SK-N-SH treated with all-trans-retinoic acid at 6 μM for 48 hours (cell line): ENCODE measurements at regions not wholly inside any gene's neighbourhood (a gene's known extent, or its start where the extent isn't known, plus 50 kb on each side); places are given as distances from the start of the nearest gene placed in this dataset.

Experiments used
- ATAC-seq: fragments of 200-7000 bp; cut with Tn5 transposase; 3 replicates; pipeline ENCODE4 v1.9.1; 2020; ENCODE audit warnings: mild to moderate bottlenecking, moderate library complexity
- ARNTL ChIP-seq: fragments of 450-650 bp; formaldehyde crosslinking; IDR thresholded peaks from 2 replicates; pipeline ENCODE4 v1.5.0; 2020; ENCODE audit warnings: low read depth, mild to moderate bottlenecking, moderate library complexity, borderline replicate concordance
- BACH2 ChIP-seq: fragments of 250-450 bp; sonication (Bioruptor Pico); IDR thresholded peaks from 2 replicates; pipeline ENCODE4 v1.9.0; 2021; ENCODE audit warnings: mild to moderate bottlenecking, borderline replicate concordance
- CSDC2 ChIP-seq: fragments of 250-450 bp; sonication (Bioruptor Pico); IDR thresholded peaks from 2 replicates; pipeline ENCODE4 v1.5.0; 2020; ENCODE audit warnings: mild to moderate bottlenecking, moderate library complexity
- ESRRG ChIP-seq: fragments of 250-450 bp; sonication (Bioruptor Pico); IDR thresholded peaks from 2 replicates; pipeline ENCODE4 v1.6.1; 2021; ENCODE audit warnings: mild to moderate bottlenecking
- GLIS3 ChIP-seq: fragments of 250-450 bp; sonication (Bioruptor Pico); IDR thresholded peaks from 2 replicates; pipeline ENCODE4 v1.5.0; 2020; ENCODE audit warnings: mild to moderate bottlenecking, moderate library complexity
- ISL1 ChIP-seq: fragments of 250-450 bp; sonication (Bioruptor Pico); IDR thresholded peaks from 2 replicates; pipeline ENCODE4 v2.1.2; 2022; ENCODE audit warnings: mild to moderate bottlenecking, moderate library complexity
- OSR1 ChIP-seq: fragments of 250-450 bp; sonication (Bioruptor Pico); IDR thresholded peaks from 2 replicates; pipeline ENCODE4 v1.8.0; 2022; ENCODE audit warnings: moderate library complexity, mild to moderate bottlenecking, inconsistent platforms
- RARB ChIP-seq: fragments of 250-450 bp; sonication (Bioruptor Pico); IDR thresholded peaks from 2 replicates; pipeline ENCODE4 v1.8.0; 2021; ENCODE audit warnings: mild to moderate bottlenecking, moderate library complexity
- SNAI2 ChIP-seq: fragments of 250-450 bp; sonication (Bioruptor Pico); IDR thresholded peaks from 2 replicates; pipeline ENCODE4 v1.5.0; 2020; ENCODE audit warnings: mild to moderate bottlenecking, moderate library complexity
- TCF4 ChIP-seq: fragments of 250-450 bp; sonication (Bioruptor Pico); IDR thresholded peaks from 2 replicates; pipeline ENCODE4 v1.8.0; 2021; ENCODE audit warnings: mild to moderate bottlenecking, moderate library complexity, borderline replicate concordance
- TOX ChIP-seq: fragments of 250-450 bp; sonication (Bioruptor Pico); IDR thresholded peaks from 2 replicates; pipeline ENCODE4 v1.8.0; 2021; ENCODE audit warnings: mild to moderate bottlenecking, moderate library complexity, borderline replicate concordance
- ZFP3 ChIP-seq: fragments of 250-450 bp; sonication (Bioruptor Pico); IDR thresholded peaks from 2 replicates; pipeline ENCODE4 v1.5.0; 2020; ENCODE audit warnings: mild to moderate bottlenecking, moderate library complexity
- ZFP30 ChIP-seq: fragments of 450-650 bp; formaldehyde crosslinking; IDR thresholded peaks from 2 replicates; pipeline ENCODE4 v1.5.0; 2022; ENCODE audit warnings: mild to moderate bottlenecking, moderate library complexity
- ZNF565 ChIP-seq: fragments of 450-650 bp; formaldehyde crosslinking; conservative IDR thresholded peaks from 2 replicates; pipeline ENCODE4 v1.5.0; 2020; ENCODE audit warnings: low read depth, mild to moderate bottlenecking, moderate library complexity
- ZNF70 ChIP-seq: fragments of 450-650 bp; formaldehyde crosslinking; IDR thresholded peaks from 2 replicates; pipeline ENCODE4 v1.5.0; 2020; ENCODE audit warnings: mild to moderate bottlenecking, moderate library complexity
- TF ChIP-seq, protein P1 (sequence below): fragments of 250-450 bp; sonication (Bioruptor Pico); IDR thresholded peaks from 2 replicates; pipeline ENCODE4 v1.5.0; 2020; ENCODE audit warnings: mild to moderate bottlenecking, moderate library complexity
- TF ChIP-seq, protein P2 (sequence below): fragments of 250-450 bp; sonication (Bioruptor Pico); IDR thresholded peaks from 2 replicates; pipeline ENCODE4 v1.5.1; 2020; ENCODE audit warnings: low read depth, mild to moderate bottlenecking, moderate library complexity
- TF ChIP-seq, protein P3 (sequence below): fragments of 250-450 bp; sonication (Bioruptor Pico); IDR thresholded peaks from 2 replicates; pipeline ENCODE4 v1.8.0; 2020; ENCODE audit warnings: mild to moderate bottlenecking, moderate library complexity, borderline replicate concordance
- TF ChIP-seq, protein P4 (sequence below): fragments of 250-450 bp; sonication (Bioruptor Pico); IDR thresholded peaks from 2 replicates; pipeline ENCODE4 v1.5.1; 2021; ENCODE audit warnings: mild to moderate bottlenecking, moderate library complexity

DNA sequence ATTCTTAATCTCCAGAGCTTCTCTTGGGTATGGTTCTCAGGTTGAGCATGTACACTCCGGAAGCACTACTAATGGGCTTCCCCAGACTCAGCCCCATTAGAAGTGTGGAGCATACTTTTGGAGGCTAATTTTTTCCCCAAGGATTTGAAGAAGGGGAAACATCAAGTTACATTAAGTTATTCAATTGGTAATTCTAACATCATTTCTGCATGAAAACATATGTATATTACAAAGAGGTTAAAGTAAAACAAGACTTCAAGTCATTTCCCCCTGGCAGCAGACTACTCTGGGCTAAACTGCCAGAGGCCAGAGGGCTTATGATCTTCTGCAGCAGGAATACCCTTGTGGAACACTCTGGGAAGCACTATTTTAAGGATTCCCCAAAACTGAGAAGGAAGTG lies 227.7 kb upstream of the STK17B start:
- no peak for ATAC-seq
- no peak for TF ChIP-seq TCF4
- TF ChIP-seq OSR1 (CRISPR knock-in tag) = no peak
- no peak for TF ChIP-seq SNAI2 (CRISPR knock-in tag)
- TF ChIP-seq ESRRG (CRISPR knock-in tag) = no peak

DNA sequence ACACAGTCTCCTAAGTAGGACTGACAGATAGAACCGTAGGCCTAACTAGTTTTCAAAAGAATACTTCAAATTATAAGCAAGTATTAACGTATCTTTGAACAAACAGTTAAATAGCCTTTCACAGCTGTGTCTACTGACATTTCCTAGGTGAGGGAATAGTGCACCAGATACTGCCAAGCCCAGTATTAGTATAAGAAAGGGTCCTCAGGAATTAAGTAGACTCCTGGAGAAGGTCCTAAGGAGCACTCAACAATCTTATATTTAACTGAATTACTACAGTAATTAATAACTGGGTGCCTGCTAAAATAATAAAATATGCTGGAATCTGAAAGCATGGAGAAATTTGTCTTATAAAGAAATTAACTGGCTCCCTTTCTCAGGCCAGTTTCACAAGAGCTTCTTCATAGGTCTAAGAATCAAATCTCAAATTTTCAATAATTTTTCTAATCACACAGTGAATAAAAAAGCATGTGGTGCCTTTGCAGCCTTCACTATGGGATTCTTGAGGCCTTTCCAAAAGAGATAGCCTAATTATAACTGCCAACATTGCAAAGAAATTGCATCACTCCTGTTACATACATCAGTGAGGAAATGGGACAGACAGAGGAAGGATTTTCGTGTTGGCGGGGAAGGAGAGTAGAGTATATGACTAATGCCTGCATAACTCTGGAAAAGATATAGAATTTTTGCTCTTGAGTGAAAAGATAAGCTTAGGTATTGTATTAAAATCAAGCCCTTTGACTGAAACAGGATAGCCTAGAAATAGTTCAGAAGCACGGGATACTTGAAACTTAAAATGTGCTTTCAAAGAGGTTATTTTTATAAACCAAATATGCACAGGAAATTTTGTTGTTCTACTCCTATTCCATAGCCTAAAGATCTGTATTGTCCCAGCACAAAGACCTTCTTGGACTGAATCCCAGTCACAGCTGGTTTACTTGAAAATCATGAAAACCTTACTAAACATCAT lies 228.6 kb upstream of the STK17B start:
- ATAC-seq = peak; percentile 88
- TF ChIP-seq, protein P1, sequence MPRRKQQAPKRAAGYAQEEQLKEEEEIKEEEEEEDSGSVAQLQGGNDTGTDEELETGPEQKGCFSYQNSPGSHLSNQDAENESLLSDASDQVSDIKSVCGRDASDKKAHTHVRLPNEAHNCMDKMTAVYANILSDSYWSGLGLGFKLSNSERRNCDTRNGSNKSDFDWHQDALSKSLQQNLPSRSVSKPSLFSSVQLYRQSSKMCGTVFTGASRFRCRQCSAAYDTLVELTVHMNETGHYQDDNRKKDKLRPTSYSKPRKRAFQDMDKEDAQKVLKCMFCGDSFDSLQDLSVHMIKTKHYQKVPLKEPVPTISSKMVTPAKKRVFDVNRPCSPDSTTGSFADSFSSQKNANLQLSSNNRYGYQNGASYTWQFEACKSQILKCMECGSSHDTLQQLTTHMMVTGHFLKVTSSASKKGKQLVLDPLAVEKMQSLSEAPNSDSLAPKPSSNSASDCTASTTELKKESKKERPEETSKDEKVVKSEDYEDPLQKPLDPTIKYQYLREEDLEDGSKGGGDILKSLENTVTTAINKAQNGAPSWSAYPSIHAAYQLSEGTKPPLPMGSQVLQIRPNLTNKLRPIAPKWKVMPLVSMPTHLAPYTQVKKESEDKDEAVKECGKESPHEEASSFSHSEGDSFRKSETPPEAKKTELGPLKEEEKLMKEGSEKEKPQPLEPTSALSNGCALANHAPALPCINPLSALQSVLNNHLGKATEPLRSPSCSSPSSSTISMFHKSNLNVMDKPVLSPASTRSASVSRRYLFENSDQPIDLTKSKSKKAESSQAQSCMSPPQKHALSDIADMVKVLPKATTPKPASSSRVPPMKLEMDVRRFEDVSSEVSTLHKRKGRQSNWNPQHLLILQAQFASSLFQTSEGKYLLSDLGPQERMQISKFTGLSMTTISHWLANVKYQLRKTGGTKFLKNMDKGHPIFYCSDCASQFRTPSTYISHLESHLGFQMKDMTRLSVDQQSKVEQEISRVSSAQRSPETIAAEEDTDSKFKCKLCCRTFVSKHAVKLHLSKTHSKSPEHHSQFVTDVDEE = peak; percentile 45; the same call in 1 of the 2 replicates
- peak; percentile 88 for TF ChIP-seq ISL1 (CRISPR knock-in tag)
- TF ChIP-seq CSDC2 = no peak
- TF ChIP-seq, protein P2, sequence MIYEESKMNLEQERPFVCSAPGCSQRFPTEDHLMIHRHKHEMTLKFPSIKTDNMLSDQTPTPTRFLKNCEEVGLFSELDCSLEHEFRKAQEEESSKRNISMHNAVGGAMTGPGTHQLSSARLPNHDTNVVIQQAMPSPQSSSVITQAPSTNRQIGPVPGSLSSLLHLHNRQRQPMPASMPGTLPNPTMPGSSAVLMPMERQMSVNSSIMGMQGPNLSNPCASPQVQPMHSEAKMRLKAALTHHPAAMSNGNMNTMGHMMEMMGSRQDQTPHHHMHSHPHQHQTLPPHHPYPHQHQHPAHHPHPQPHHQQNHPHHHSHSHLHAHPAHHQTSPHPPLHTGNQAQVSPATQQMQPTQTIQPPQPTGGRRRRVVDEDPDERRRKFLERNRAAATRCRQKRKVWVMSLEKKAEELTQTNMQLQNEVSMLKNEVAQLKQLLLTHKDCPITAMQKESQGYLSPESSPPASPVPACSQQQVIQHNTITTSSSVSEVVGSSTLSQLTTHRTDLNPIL (CRISPR knock-in tag) = peak; percentile 80

DNA sequence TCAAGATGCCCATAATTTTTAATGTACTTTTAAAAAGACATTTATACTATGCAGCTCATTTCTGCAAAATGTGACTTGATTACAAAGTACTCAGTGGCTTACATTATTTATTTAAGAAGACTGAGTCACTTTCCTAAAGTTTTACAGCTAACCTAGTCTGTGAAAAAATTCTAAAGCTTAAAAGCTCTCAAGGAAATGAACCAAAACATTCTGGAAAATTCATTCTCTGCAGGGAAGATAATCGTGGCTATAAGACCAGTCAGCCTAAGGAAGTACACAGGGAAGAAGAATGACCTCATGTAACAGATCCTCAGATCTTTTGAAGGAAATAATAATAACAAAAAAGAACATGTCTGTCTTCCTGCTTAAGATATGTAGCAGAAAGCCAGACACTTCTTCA lies 232.1 kb upstream of the STK17B start:
- no peak for TF ChIP-seq ZFP30 (CRISPR knock-in tag)
- no peak for TF ChIP-seq ZFP3 (CRISPR knock-in tag)
- peak; percentile 55 for TF ChIP-seq ISL1 (CRISPR knock-in tag)
- no peak for TF ChIP-seq ZNF70 (CRISPR knock-in tag)
- TF ChIP-seq TOX (CRISPR knock-in tag) = no peak
- TF ChIP-seq, protein P3, sequence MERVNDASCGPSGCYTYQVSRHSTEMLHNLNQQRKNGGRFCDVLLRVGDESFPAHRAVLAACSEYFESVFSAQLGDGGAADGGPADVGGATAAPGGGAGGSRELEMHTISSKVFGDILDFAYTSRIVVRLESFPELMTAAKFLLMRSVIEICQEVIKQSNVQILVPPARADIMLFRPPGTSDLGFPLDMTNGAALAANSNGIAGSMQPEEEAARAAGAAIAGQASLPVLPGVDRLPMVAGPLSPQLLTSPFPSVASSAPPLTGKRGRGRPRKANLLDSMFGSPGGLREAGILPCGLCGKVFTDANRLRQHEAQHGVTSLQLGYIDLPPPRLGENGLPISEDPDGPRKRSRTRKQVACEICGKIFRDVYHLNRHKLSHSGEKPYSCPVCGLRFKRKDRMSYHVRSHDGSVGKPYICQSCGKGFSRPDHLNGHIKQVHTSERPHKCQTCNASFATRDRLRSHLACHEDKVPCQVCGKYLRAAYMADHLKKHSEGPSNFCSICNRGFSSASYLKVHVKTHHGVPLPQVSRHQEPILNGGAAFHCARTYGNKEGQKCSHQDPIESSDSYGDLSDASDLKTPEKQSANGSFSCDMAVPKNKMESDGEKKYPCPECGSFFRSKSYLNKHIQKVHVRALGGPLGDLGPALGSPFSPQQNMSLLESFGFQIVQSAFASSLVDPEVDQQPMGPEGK (CRISPR knock-in tag) = no peak
- TF ChIP-seq ZNF565 = no peak
- no peak for TF ChIP-seq RARB (CRISPR knock-in tag)
- TF ChIP-seq, all 23 proteins: peak for 1
- ATAC-seq = peak; percentile 24

DNA sequence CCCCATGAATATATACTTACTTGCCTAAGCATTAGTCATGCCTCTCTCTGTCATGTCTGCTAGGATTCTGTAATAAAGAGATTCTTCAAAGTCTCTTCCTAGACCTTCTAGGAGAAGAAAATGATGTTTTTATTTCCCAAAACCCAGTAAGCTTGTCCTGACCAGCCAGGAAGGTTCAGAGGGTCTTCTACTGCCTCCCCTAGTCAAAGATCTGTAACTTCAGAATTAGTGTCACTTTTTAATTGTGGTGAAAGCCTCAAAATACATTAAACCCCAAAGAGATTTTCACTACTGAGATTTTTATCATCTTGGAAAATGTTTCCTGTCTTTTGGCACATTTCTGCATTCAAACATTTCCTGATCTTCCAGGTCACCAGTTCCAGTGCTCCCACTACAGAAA lies 232.9 kb upstream of the STK17B start:
- 0 out of 3 replicates have a peak, but pooled peaks have one; percentile 4 for ATAC-seq
- TF ChIP-seq BACH2 (CRISPR knock-in tag) (no peak), ZFP30 (CRISPR knock-in tag) (no peak), ISL1 (CRISPR knock-in tag) (no peak)

DNA sequence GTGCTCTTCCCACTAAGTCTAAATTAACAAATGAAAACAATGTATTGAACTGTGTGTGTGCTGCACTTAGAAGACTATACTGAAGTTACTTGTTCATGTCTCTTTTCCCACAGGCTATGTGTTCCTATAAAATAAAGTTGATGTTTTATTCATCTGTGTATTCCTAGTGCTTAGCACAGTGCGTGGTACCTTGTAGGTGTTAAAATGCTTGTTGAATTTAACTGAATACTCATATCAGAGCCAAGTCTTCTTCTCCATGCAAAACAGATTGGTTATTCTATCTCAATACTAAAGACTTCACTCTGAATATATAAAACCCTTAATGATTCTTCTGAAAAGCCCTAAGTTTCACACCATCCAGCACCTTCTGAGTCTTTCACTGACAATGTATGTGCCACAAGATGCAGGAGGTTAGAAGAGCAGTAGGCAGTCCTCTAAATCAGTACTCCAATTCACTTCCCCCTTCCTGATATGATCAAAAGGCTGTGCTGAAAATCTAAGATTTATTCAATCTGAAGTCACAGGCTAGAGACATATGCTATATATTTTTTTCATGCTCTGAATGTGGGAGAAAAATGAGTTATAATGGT lies 231.7 kb upstream of the CCDC150 start:
- no peak for ATAC-seq
- TF ChIP-seq TCF4 = no peak
- no peak for TF ChIP-seq RARB (CRISPR knock-in tag)
- no peak for TF ChIP-seq BACH2 (CRISPR knock-in tag)
- TF ChIP-seq ARNTL (CRISPR knock-in tag) = no peak
- no peak for TF ChIP-seq SNAI2 (CRISPR knock-in tag)
- TF ChIP-seq, protein P4, sequence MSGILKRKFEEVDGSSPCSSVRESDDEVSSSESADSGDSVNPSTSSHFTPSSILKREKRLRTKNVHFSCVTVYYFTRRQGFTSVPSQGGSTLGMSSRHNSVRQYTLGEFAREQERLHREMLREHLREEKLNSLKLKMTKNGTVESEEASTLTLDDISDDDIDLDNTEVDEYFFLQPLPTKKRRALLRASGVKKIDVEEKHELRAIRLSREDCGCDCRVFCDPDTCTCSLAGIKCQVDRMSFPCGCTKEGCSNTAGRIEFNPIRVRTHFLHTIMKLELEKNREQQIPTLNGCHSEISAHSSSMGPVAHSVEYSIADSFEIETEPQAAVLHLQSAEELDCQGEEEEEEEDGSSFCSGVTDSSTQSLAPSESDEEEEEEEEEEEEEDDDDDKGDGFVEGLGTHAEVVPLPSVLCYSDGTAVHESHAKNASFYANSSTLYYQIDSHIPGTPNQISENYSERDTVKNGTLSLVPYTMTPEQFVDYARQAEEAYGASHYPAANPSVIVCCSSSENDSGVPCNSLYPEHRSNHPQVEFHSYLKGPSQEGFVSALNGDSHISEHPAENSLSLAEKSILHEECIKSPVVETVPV = no peak
- TF ChIP-seq TOX (CRISPR knock-in tag) = no peak
- TF ChIP-seq GLIS3 (CRISPR knock-in tag) = no peak
- TF ChIP-seq, protein P2 (CRISPR knock-in tag) = no peak
- TF ChIP-seq, protein P1 = no peak
- TF ChIP-seq ZNF70 (CRISPR knock-in tag) = no peak
- TF ChIP-seq ZFP30 (CRISPR knock-in tag) = no peak
- TF ChIP-seq ESRRG (CRISPR knock-in tag) = no peak
- no peak for TF ChIP-seq OSR1 (CRISPR knock-in tag)
